ENCODE measurements at regions not wholly inside any gene's neighbourhood (a gene's known extent, or its start where the extent isn't known, plus 50 kb on each side); places are given as distances from the start of the nearest gene placed in this dataset.

DNA sequence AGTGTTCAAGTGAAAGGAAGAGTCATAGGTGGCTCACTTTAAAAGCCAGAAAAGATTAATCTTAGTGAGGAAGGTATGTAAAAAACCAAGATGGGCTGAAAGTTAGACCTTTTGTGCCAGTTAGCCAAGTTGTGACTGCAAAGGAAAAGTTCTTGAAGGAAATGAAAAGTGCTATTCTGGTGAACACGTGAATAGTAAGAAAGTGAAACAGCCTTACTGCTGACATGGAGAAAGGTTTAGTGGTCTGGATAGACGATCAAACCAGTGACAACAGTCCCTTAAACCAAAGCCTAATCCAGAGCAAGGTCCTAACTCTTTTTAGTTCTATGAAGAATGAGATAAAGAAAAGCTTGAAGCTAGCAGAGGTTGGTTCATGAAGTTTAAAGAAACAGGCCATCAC lies 106.4 kb downstream of the CTH start:
- Histone ChIP-seq H3K36me3 (no peaks in the 10 kb centered on the region), H3K4me1 (no peaks in the 10 kb centered on the region), H3K27me3 (no peaks in the 10 kb centered on the region), H3K4me3 (no peak overlapping the region), H3K27ac (no peak overlapping the region), H3K9me3 (no peaks in the 10 kb centered on the region)
- WGBS = 83% methylated on average over 2 of the region's 2 CpGs
- TF ChIP-seq, protein P1, sequence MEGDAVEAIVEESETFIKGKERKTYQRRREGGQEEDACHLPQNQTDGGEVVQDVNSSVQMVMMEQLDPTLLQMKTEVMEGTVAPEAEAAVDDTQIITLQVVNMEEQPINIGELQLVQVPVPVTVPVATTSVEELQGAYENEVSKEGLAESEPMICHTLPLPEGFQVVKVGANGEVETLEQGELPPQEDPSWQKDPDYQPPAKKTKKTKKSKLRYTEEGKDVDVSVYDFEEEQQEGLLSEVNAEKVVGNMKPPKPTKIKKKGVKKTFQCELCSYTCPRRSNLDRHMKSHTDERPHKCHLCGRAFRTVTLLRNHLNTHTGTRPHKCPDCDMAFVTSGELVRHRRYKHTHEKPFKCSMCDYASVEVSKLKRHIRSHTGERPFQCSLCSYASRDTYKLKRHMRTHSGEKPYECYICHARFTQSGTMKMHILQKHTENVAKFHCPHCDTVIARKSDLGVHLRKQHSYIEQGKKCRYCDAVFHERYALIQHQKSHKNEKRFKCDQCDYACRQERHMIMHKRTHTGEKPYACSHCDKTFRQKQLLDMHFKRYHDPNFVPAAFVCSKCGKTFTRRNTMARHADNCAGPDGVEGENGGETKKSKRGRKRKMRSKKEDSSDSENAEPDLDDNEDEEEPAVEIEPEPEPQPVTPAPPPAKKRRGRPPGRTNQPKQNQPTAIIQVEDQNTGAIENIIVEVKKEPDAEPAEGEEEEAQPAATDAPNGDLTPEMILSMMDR (IDR thresholded peaks at IDR 0.05) = no peak
- TF ChIP-seq EP300 (IDR thresholded peaks at IDR 0.05) = no peak
- TF ChIP-seq POLR2AphosphoS5 (IDR thresholded peaks at IDR 0.05) = no peak
- TF ChIP-seq POLR2A (IDR thresholded peaks at IDR 0.05) = no peak
- DNase-seq (ENCODE audit: low spot score in 2 of 2) = no peak

DNA sequence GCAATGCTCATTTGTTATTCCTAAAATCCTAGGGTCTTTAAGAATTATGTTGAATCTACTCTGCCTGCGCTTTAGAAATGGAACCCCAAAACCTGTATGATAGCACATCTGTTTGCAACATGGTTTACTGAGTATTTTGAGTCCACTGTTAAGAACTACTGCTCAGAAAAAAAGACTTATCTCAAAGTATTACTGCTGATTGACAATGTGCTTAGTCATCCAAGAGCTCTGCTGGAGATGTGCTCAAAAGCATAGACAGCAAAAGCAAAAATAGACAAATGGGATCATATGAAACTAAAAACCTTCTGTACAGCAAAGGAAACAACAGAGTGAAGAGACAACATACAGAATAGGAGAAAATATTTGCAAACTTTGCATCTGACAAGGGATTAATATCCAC lies 107.0 kb downstream of the CTH start:
- no peaks in the 10 kb centered on the region for H3K36me3 ChIP-seq
- WGBS = 84% methylated on average over 1 of the region's 1 CpG
- no peak for DNase-seq (ENCODE audit: low spot score in 2 of 2)
- H3K27me3 ChIP-seq = no peaks in the 10 kb centered on the region
- TF ChIP-seq POLR2A (IDR thresholded peaks at IDR 0.05) (no peak), POLR2AphosphoS5 (IDR thresholded peaks at IDR 0.05) (no peak), EP300 (IDR thresholded peaks at IDR 0.05) (no peak)
- TF ChIP-seq, protein P1 (IDR thresholded peaks at IDR 0.05) = no peak
- no peak overlapping the region for H3K27ac ChIP-seq
- no peaks in the 10 kb centered on the region for H3K4me1 ChIP-seq
- H3K9me3 ChIP-seq = no peaks in the 10 kb centered on the region
- no peak overlapping the region for H3K4me3 ChIP-seq

DNA sequence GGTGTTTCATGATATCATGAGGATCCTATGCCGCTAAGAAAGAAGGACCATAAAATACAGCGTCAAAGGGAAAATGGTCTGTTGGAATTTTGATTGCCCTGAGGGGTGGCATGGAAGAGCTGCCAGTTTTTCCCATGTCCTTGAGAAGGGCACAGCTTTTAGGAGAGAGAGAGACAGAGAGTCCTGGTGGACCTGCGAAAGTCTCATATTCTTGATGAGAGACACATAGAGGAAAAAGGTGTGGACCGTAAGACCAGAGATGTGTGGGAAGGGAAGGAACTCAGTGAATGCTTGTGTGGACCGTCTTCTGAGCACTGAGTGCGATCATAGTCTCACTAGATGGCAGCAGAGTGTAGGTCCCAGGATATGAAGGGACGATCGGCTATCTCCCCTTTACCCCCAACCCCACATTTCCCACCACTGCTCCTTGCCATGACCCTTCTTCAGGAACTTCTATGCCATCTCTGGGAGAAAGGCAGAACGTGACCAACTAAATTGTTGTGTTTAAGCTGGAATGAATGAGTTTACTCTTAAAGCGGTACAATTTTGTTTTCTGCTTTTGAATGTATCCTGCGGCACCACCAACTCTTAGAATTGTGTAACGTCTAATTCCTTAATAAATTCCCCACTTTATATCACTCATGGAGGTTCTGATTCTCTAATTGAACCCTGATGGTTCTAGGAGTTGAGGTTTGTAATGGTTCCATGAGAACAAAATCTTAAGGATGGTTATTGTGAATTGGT lies 117.7 kb downstream of the CTH start:
- WGBS = 39% methylated on average over 12 of the region's 12 CpGs
- H3K4me1 ChIP-seq = peaks cover 10% of the 10 kb centered on the region
- no peak for DNase-seq (ENCODE audit: low spot score in 2 of 2)

DNA sequence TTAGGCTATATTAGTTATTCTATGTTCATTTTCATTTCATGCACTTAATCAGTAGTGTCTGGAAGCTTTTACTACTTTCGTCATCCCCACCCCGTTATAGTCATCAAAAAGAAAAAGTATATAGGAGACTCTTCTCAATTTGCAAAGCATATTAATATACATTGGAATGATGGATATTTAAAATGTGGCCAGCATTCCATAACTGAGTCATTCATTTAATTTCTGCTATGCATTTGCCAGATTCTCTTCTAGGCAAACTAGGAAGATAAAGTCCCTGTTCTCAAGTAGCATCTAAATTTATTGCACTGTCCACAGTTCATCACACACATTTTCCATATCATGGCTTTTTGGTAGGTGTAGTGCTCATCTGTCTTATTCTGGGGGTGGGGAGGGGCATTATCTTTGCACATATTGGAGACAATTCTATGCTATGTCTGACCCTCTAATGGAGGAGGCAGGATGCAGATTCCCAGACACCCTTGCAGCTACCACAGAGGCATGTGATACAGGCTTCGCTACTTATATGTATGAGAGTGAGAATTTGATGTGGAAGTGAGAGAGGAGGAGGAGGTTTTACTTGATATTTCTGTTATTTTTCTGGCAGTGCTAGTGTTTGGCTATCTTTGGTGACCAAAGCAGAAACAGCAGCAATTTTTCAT lies 125.8 kb downstream of the CTH start:
- Histone ChIP-seq H3K27ac (no peak overlapping the region), H3K4me3 (no peak overlapping the region), H3K36me3 (no peaks in the 10 kb centered on the region), H3K27me3 (peaks cover 4% of the 10 kb centered on the region), H3K4me1 (no peaks in the 10 kb centered on the region), H3K9me3 (no peaks in the 10 kb centered on the region)
- DNase-seq (ENCODE audit: low spot score in 2 of 2) = no peak
- 83% methylated on average over 3 of the region's 3 CpGs for WGBS
- TF ChIP-seq POLR2AphosphoS5 (IDR thresholded peaks at IDR 0.05) (no peak), POLR2A (IDR thresholded peaks at IDR 0.05) (no peak), EP300 (IDR thresholded peaks at IDR 0.05) (no peak)
- TF ChIP-seq, protein P1 (IDR thresholded peaks at IDR 0.05) = no peak

More for the DNA sequence above, 117.7 kb downstream of the CTH start:
- Histone ChIP-seq H3K4me3 (no peak overlapping the region), H3K9me3 (no peaks in the 10 kb centered on the region), H3K27ac (no peak overlapping the region), H3K27me3 (no peaks in the 10 kb centered on the region), H3K36me3 (no peaks in the 10 kb centered on the region)
- TF ChIP-seq POLR2AphosphoS5 (IDR thresholded peaks at IDR 0.05) (no peak), POLR2A (IDR thresholded peaks at IDR 0.05) (no peak), EP300 (IDR thresholded peaks at IDR 0.05) (no peak)
- TF ChIP-seq, protein P1 (IDR thresholded peaks at IDR 0.05) = peak in 1 of 2 donors; percentile 50

DNA sequence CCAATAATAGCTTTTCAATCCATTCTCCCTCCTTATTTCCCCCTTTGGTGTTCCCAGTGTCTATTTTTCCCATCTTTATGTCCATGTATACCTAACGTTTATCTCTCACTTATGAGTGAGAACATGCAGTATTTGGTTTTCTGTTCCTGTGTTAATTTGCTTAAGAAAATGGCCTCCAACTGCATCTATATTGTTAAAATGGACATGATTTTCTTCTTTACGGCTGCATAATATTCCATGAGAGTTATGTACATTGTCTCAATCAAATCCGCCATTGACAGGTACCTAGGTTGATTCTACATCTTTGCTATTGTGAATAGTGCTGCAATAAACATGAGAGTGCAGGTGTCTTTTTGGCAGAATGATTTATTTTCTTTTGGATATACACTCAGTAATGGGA lies 126.7 kb downstream of the CTH start:
- Histone ChIP-seq H3K36me3 (no peaks in the 10 kb centered on the region), H3K4me1 (no peaks in the 10 kb centered on the region), H3K4me3 (no peak overlapping the region), H3K27ac (no peak overlapping the region), H3K9me3 (no peaks in the 10 kb centered on the region), H3K27me3 (peaks cover 4% of the 10 kb centered on the region)
- DNase-seq (ENCODE audit: low spot score in 2 of 2) = no peak
- no peak for TF ChIP-seq EP300 (IDR thresholded peaks at IDR 0.05)
- no peak for TF ChIP-seq POLR2AphosphoS5 (IDR thresholded peaks at IDR 0.05)
- TF ChIP-seq POLR2A (IDR thresholded peaks at IDR 0.05) = no peak
- 90% methylated on average over 3 of the region's 3 CpGs for WGBS

Measured in suprapubic skin (tissue), 4 donors.